Fibroblast of skin of left quadriceps (primary cell): ENCODE measurements at regions not wholly inside any gene's neighbourhood (a gene's known extent, or its start where the extent isn't known, plus 50 kb on each side); places are given as distances from the start of the nearest gene placed in this dataset.

Source experiments
- DNase-seq, 2 experiments: peaks; one replicate each; pipeline ENCODE4 v3.0.0-alpha.2; 2013; ENCODE audit warnings: low read depth in 2 of 2

DNA sequence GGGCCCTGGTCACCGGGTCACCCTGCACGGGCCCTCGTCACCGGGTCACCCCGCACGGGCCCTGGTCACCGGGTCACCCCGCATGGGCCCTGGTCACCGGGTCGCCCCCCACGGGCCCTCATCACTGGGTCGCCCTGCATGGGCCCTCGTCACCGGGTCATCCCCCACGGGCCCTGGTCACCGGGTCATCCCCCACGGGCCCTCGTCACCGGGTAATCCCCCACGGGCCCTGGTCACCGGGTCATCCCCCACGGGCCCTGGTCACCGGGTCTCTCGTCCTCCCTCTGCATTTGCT is 77.6 kb downstream of the RIPK4 start:
- DNase-seq = no peak

DNA sequence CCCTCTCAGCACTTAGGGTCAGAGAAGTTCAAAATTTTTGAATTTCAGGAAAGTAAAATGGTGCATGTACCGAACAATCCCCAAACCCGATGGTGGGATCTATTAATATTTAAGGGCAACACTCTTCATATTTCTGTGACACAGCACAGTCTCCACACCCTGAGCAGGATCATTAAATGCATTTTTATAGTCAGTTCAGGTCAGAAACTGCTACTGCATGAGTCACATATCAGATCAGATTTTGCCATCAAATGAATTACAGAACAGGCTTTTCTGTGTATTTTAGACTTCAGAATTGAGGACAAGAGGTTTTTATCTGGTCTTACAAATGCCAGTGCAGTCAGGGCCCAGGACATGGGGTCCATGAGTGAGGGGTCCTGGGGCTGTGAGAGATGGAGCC is 79.2 kb downstream of the RIPK4 start:
- DNase-seq = no peak

DNA sequence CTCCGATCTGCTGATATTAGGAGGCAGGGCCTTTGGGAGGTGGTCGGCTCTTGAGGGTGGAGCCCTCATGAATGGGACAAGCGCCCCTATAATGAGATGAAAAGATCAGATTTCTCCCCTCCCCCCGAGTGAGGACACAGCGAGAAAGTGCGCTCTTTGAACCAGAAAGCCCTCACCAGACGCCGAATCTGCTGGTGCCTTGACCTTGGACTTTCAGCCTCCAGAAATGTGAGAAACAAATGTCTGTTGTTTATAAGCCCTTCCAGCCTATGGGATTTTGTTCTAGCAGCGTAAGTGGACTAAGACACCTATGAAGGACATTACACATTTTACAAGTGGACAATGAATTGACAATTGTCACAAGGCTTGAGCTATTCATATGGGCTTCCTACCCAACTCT is 80.2 kb downstream of the RIPK4 start:
- DNase-seq = no peak

DNA sequence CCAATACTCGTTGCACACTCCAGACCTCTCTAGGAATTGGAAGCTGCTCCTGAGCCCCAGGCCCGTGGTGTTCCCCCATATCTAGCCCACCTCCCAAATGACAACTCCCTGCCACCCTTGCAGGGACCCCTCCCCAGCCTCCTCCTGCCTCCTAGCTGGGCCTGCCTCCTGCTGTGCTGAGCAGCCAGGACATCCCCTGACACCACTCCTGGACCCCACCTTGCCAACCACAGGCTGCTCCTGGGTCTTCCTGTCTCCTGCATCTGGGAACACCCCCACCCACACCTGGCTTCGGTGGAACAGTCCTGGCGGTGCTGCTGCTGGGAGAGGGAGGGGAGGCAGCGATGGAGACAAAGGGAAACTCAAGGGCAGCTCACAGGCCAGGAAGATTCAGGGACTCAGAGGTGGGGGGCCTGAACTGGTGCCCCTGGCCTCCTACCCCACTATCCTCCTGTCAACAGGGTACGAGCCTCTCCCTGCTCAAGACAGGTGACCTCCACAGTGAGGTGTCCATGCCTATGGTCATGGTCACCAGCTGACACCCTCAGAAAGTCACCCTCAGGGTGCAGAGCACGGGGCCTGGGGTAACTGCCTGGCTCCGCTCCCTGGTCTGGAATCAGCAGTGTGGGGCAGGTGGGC is 81.2 kb downstream of the RIPK4 start:
- DNase-seq = no peak

DNA sequence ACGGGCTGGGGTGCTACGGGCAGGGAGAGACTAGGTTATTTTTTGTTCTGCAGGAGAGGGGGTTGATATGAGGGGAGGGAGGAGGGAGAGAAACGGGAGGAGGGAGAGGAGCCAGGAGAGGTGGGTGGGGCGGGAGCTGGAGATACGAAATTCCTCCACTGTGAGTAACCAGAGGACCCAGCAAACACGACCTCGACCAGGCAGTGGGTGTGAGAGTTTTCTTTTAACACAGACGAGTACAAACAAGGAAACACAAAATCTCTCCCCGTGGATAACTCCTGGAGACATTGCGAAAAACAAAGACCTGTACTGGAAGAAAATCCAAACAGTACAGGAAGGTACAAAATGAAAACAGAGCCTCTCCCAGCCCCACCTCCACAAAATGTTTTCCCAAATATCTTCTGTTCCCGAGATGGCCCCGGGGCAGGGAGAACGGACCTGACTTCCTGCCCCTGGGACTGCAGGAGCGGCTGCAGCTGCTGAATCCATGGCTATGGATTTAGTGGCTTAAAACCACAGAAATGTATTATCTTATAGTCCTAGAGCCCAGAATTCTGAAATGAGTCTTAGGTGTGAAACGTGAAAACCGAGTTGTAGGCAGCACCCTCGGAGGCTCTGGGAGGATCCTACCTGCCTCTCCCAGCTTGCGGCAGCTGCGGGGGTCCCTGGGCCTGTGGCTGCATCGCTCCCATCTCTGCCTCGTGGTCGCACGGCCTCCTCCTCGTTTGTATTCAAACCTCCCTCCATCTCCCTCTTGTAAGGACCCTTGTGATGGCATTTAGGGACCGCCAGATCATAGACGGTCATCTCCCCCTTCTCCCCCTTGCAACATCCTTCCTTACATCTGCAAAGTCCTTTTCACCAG is 82.2 kb downstream of the RIPK4 start:
- DNase-seq = peak; percentile 28 to 38

DNA sequence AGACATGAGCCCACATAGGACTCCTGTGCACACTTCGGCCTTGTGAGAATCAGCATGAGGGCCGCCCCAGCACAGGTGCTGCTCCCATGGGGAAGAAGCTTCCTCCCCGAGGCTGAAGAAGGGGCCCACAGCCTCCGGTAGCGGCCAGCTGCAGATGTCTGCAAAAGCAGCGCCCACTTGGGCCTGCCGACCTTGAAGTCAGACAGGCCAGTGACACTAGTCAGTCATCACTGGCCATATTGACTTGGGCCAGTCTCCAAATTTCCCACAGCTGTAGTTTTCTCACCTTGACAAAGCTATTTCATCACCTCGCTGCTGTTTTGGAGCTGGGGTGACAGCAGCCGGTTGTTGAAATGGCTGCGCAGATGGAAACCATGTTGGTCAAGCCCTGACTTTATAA is 83.0 kb downstream of the RIPK4 start:
- no peak for DNase-seq

DNA sequence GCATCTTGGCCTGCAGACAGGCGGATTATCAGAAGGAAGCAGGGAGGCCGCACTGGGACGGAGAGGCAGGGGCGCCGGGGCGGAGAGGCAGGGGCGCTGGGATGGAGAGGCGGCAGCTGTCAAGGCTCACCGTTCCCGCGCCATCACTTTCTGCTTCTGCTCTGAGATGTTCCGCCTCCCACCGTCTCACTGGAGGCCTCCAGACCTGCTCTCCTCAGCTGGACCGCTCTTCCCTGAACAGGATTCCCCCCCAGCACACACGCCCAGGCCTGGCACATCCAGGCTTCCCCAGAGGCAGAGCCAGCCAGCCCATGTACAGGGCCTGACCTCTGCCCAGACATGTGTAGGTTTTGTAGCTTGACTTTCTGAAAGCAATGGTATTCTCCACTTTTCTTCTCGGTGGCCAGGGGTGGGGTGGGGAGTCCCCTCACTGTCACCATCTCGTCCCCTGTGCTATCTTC is 84.1 kb downstream of the RIPK4 start:
- DNase-seq = no peak

DNA sequence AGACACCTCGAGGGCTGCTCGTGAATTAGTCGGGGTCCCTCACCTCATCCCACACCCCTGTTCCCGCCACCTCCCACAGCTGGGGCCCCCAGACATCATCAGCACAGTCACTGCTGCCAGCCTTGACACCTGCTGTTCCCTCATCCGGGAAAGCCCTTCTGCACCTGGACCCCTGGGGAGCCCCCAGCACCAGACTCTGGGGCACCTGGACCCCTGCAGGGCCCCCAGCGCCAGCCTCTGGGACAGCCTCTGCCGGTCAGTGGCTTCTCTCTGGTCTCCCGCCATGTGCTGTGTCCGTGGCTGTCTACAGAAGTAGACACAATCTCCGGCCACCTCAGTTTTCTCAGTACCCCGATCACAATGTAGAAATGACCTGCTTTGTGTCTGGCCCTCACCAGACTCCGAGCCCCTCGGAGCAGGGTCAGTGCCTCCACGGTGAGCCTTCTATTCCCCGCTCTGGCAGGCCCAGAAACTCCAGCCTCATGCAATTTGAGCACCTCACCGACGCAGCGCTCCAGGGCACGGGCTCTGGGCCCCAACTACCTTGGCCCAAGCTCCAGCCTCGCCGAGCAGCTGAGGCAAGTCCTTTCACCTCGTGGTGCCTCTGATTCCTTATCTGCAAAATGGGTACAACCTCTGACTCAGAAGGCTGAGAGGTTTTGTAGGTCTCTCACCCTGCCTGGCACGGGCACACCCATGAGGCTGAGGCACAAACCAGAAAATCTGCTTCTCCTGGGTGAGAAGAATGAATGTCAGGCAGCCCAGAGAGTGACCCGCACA is 84.7 kb downstream of the RIPK4 start:
- no peak for DNase-seq

DNA sequence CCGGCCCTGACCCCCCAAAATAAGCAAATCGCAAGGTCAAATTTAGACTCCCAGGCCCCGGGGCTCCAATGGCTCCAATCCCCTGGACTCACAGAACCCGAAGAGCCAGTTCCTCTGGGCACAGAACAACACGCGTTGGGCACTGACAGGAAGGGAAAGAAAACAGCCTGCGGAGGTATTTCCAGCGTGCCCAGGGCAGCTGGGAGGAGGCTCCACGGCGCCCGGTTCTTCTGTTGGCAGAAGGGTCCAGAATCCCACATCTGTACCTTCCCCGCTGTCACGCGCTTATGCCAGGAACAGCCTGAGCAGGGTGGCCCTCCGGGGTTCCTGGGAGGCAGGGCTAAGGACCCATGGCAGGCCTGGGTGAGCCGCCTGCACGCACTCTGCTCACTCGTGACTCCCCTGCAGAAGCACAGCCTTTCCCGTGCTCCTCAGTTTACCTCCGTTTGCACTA is 85.5 kb downstream of the RIPK4 start:
- no peak for DNase-seq

DNA sequence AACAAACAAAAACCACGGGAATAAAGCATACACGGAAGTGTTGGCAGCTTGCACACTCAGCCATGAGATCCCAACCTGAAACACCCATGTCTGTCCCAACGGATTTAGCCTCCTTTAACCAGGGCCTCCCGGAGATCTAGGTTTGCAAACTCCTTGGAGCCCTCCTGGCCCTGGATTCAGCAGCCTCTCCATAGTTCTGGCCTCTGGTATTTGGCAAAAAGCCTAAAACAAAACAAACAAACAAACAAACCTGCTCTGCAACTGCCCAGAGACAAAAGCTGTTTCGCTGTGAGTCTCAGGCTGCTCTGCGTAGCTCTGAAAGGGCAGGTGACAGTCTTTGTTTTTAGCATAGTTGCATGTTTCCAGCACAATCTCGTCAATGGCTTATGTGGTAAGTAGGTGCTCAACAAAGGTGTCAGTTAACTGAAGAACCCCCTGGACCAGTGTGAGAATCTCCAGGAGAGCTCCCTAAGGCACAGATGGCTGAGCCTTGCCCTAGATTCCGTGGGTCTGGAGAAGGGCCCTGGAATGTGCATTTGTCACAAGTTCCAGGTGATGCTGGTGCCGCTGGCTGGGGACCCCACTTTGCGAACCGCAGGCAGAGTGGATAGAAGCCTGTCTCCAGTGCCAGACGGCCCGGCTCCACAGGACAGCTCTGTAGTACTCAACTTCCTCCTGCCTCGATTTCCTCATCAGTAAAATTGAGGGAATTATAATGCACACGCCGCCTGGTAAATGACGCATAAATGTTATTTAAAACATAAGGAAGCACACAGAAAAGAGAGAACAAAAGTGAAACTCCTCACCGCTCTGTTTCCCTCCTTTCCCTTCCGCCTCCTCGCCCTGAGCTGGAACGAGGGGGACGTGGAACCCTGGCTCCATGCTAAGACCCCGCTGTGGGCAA is 86.2 kb downstream of the RIPK4 start:
- DNase-seq = no peak

DNA sequence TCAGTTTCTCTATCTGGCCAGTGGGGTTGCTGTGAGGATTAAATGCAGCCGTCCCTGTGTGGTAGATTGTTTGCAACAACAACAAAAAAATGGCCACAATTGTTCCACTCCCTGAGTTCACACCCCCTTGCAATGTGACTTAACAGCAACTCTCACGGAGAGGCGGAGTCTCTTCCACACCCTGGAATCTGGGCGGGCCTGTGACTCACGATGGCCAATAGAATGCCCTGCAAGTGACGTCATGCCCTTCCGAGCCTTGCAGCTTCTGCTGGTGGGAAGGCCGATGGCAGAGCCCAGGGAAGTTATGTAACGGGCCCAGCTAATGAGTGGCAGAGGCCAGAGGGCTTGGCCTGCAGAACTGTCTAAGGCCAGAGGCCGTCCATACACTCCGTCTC is 87.9 kb downstream of the RIPK4 start:
- DNase-seq = peak; percentile 92 to 94

DNA sequence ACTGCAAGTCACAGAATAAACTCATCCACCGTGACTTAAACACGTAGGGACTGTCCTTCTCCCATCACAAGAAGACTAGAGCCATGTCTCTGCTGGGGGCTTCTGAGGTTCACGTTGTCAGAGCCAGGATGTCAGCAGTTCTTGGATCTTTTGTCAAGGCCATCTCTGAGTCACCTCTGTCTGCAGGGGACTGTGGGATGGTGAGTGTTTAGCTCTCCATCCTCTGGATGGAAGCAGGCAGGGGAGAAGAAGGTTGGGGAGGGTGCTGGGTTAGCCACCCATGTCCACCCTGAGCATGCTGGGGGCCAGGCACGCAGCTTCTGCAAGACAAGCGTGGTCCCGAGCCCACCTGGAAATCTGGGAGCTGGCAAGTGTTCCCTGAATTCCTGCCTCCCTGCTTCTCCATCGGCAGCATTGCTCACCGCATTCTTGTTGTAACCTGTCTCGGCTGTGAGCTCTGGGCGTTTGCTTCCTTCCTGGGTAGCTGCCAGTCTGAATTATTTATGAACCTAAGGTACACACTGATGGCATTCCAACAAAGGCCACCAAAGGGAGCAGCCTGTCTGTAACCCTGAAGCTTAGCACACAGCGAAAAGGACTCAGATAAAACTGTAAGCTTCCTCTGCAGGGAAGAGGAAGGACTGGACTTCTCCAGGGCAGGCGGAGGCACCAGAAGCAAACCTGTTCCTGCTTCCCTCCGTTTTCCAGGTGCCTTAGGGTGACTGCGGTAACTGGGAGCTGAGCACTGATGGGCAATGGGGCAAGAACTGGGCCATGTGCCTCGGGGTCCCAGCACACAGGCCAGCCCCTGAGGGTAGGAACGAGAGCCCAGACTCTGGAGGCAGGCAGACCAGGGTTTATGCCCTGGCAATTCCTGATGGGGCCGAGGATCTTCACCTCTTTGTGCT is 88.6 kb downstream of the RIPK4 start:
- DNase-seq = no peak

DNA sequence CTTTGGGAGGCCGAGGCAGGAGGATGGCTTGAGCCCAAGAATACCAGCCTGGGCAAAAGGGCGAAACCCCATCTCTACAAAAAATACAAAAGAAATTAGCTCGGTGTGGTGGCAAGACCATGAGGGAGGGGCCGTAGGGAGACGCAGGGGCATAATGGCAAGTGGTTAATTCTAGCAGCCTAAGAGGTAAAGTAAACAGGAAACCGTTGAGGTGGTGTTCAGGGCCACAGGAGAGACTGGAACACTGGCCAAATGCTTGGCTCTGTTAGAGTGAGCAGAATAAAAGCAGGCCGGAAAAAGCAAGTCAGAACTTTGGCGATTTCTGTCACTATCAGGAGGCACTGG is 89.2 kb downstream of the RIPK4 start:
- DNase-seq = no peak

DNA sequence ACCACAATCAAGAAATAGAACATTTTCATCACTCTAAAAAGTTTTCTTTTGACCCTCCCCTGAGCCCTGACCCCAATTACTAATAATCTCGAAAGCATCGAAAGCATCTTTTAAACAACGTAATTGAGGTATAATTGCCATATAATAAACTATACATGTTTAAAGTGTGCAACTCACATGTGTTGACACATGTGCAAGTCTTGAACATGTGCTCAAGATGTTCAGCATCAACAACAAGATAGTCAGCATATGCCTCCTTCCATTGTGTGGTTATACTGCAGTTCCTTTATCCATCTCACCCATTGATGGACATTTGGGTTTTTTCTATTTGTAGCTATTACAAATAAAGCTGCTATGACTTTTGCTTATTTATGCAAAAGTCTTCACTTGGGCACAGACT is 90.7 kb downstream of the RIPK4 start:
- DNase-seq = no peak

DNA sequence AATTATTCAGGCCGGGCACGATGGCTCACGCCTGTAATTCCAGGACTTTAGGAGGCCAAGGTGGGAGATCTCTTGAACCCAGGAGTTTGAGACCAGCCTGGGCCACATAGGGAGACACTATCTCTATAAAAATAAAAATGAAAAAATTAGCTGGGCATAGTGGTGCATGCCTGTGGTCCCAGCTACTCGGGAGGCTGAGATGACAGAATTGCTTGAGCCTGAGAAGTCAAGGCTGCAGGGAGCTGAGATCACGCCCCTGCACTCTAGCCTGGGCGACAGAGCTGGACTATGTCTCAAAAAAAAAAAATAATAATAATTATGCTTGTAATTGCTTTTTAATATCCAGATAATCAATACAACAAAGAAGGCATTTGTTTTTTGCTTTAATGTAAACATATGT is 91.3 kb downstream of the RIPK4 start:
- no peak for DNase-seq

DNA sequence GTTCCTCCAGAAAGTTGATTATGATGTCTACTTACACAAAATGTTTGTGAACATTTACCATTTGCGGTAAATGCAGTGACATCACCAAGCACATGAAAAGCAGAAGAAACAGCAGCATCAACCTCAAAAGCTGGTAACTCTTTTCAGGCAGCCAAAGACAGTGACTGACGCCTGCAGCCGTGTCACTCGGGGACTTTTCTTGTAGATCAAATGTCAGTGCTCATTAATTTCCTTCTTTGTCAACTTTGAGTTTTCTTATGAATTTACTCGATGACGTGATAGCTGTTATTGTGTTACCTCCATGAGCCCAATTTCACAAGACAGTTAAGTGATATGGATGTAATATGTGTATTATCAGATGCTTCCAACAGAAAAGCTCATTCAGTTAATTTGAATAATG is 92.5 kb downstream of the RIPK4 start:
- DNase-seq = no peak

DNA sequence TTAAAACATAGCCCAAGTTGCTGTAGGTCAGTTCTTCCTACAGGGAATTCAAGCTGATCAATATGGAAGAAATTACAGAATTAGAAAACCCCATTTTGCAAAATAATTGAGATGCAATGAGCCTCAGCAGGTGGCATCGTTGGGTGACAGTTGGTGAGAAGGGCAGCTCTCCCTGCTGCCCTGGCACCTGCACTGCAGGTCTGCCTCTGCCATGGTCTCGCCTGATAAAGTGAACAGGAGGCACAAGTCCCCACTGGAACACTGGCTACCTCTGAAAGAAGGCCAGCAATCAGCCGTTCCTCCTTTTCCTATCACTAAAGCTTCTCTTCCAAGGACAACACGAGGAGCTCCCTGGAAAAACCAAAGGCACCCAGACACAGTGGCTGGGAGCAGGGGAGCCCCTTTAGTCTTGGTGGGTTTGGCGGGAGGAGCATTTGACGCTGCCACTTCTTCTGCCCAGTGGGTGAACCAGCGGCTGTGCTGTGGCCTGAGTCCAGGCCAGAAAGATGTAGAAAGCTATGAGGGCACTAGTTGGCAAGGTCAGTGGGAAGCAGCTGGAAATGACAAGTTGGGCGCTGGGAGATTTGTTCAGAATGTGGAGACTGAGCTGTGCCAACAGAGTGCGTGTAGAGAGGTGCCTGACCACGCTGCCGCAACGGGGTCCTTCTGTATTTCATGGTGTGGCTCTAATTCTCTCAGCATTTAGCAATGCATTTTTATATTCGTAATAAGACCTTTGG is 93.1 kb downstream of the RIPK4 start:
- DNase-seq = no peak

DNA sequence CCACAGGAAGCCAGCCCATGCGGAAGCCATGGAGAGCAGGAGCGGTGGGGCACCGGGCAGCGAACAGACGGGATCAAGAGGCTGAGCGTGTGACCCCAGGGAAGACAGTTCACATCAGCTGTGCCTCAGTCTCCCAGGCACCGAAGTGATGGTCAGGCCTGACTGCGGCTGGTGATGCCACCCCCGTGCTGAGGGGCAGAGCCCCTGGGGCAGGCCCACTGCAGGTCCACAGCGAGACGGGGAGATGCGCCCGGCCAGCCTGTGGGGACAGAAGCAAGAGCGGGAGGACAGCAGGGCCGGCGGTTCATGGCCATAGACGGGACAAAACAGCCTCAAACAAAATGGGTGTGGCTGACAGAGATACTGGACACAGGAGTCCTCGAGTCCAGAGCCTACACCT is 93.8 kb downstream of the RIPK4 start:
- DNase-seq = no peak

DNA sequence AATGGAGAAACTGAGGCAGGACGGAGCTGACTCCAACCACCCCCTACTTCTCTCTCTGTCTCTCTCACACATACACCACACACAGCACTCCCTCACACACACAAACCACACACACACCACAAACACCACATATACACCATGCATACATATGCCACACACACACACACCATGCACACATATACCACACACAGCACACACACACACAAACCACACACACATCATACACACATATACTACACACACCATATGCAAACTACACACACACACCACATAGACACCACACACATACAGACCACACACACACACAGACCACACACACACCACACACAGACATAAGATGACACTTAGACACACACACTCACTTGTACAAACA is 94.3 kb downstream of the RIPK4 start:
- DNase-seq = no peak
